GM12878 (cell line): ENCODE measurements at regions not wholly inside any gene's neighbourhood (a gene's known extent, or its start where the extent isn't known, plus 50 kb on each side); places are given as distances from the start of the nearest gene placed in this dataset.

ENCODE experiments used
- ATAC-seq: fragments of 200-7000 bp; cut with Tn5 transposase; 3 replicates; pipeline ENCODE4 v1.9.1; 2020; ENCODE audit warnings: mild to moderate bottlenecking, moderate library complexity
- BruUV-seq: library from RNA; stranded (reverse); fragments of 400-500 nt; replicated peaks from 2 replicates; lab custom pipeline; 2021; lab: Mats Ljungman, UMichigan
- CTCF ChIA-PET: fragments of 300-600 bp; sonication (Branson Sonifier 250); formaldehyde crosslinking; extraction: SDS; loops from one replicate; lab custom pipeline; 2021; ENCODE audit warnings: inconsistent platforms; lab: Yijun Ruan, JAX
- POLR2A ChIA-PET: fragments of 350-600 bp; formaldehyde crosslinking; extraction: SDS; loops from one replicate; lab custom pipeline; 2021; ENCODE audit warnings: inconsistent platforms; lab: Charles Lee
- RAD21 ChIA-PET: fragments of 300-600 bp; sonication (Branson Sonifier 250); formaldehyde crosslinking; loops from one replicate; lab custom pipeline; 2023; ENCODE audit warnings: antibody characterized with exemption; ENCODE audit not compliant: unreplicated experiment; lab: Charles Lee
- SMC1A ChIA-PET: fragments of 300-600 bp; sonication (Branson Sonifier 250); formaldehyde crosslinking; loops from one replicate; lab custom pipeline; 2023; ENCODE audit not compliant: unreplicated experiment, uncharacterized antibody; lab: Charles Lee
- DNase-seq: peaks from one replicate; pipeline ENCODE4 v3.0.0-alpha.2; 2011; ENCODE audit warnings: low read depth, low spot score
- FAIRE-seq: peaks from 3 replicates; lab custom pipeline; 2011; peaks lifted over from hg19 to GRCh38; lab: Jason Lieb, UNC
- H2AFZ ChIP-seq: 2 replicates; pipeline ENCODE4 v1.6.0; 2011; ENCODE audit warnings: low read depth, low read length, control low read depth; ENCODE audit not compliant: control insufficient read depth
- H3K27ac ChIP-seq: 2 replicates; pipeline ENCODE4 v1.5.1; 2011; ENCODE audit warnings: control low read depth; ENCODE audit not compliant: control insufficient read depth, insufficient read depth
- H3K27me3 ChIP-seq, 2 experiments: replicated peaks in 1 of 2; 2 replicates each; pipeline versions ENCODE4 v1.6.0 to v1.6.1; 2011; ENCODE audit warnings: low read length in 1 of 2; ENCODE audit not compliant: control insufficient read depth in 2 of 2, insufficient read depth in 2 of 2
- H3K36me3 ChIP-seq, 2 experiments: 2 replicates each; pipeline ENCODE4 v1.5.1; 2011; ENCODE audit warnings: low read length in 1 of 2; ENCODE audit not compliant: control insufficient read depth in 2 of 2, insufficient read depth in 2 of 2
- H3K4me1 ChIP-seq: 2 replicates; pipeline ENCODE4 v1.6.1; 2011; ENCODE audit warnings: mild to moderate bottlenecking, low read length, moderate library complexity, mixed read lengths; ENCODE audit not compliant: control insufficient read depth, insufficient read depth
- H3K4me2 ChIP-seq: 2 replicates; pipeline ENCODE4 v1.6.0; 2011; ENCODE audit warnings: control low read depth; ENCODE audit not compliant: control insufficient read depth, insufficient read depth
- H3K4me3 ChIP-seq: fragments of 200-600 bp; sonication (generic); 2 replicates; pipeline ENCODE4 v1.5.1; 2016
- H3K79me2 ChIP-seq: 2 replicates; pipeline ENCODE4 v1.6.0; 2011; ENCODE audit warnings: low read length; ENCODE audit not compliant: control insufficient read depth, insufficient read depth
- H3K9ac ChIP-seq: 2 replicates; pipeline ENCODE4 v1.8.0; 2011; ENCODE audit warnings: low read length, control low read depth, mixed read lengths; ENCODE audit not compliant: control insufficient read depth, insufficient read depth
- H3K9me3 ChIP-seq: replicated peaks from 3 replicates; pipeline ENCODE4 v1.5.1; 2011; ENCODE audit warnings: mild to moderate bottlenecking, low read length; ENCODE audit not compliant: control insufficient read depth, insufficient read depth
- H4K20me1 ChIP-seq: 2 replicates; pipeline ENCODE4 v1.6.0; 2011; ENCODE audit not compliant: control insufficient read depth, insufficient read depth
- BCL11A ChIP-seq: IDR thresholded peaks from 2 replicates; pipeline ENCODE4 v1.6.1; 2011; ENCODE audit warnings: low read depth, low read length
- BHLHE40 ChIP-seq, 2 experiments: fragments of 450-650 bp in 1 of 2; IDR thresholded peaks; 2 replicates each; pipeline ENCODE4 v1.6.1; 2011 to 2017; ENCODE audit warnings: low read depth in 2 of 2, borderline replicate concordance in 1 of 2, improper control_type of control experiment in 1 of 2, low read length in 1 of 2, mild to moderate bottlenecking in 1 of 2
- CHD1 ChIP-seq: IDR thresholded peaks from 2 replicates; pipeline ENCODE4 v1.6.1; 2012; ENCODE audit warnings: low read depth, low read length, improper control_type of control experiment
- ESRRA ChIP-seq: IDR thresholded peaks from 2 replicates; pipeline ENCODE4 v1.6.1; 2012; ENCODE audit warnings: mild to moderate bottlenecking, low read length, improper control_type of control experiment
- FOXK2 ChIP-seq: fragments of 450-650 bp; IDR thresholded peaks from 2 replicates; pipeline ENCODE4 v1.6.1; 2017; ENCODE audit warnings: mild to moderate bottlenecking, moderate library complexity
- HDAC2 ChIP-seq: fragments of 200-600 bp; sonication (generic); IDR thresholded peaks from 2 replicates; pipeline ENCODE4 v1.6.1; 2017
- NKRF ChIP-seq: fragments of 450-650 bp; conservative IDR thresholded peaks from 2 replicates; pipeline ENCODE4 v1.6.1; 2017; ENCODE audit warnings: mild to moderate bottlenecking, moderate library complexity
- PBX3 ChIP-seq: IDR thresholded peaks from 2 replicates; pipeline ENCODE4 v1.6.1; 2011; ENCODE audit warnings: mild to moderate bottlenecking, low read depth, low read length, moderate library complexity; ENCODE audit not compliant: insufficient replicate concordance
- POLR2AphosphoS2 ChIP-seq: IDR thresholded peaks from 2 replicates; pipeline ENCODE4 v1.6.1; 2011; ENCODE audit warnings: low read depth, mild to moderate bottlenecking, low read length, improper control_type of control experiment, moderate library complexity
- RELA ChIP-seq: fragments of 450-650 bp; IDR thresholded peaks from 2 replicates; pipeline ENCODE4 v1.8.0; 2014; ENCODE audit warnings: borderline replicate concordance; ENCODE audit not compliant: partially characterized antibody
- ZBTB4 ChIP-seq: fragments of 450-650 bp; formaldehyde crosslinking; IDR thresholded peaks from 2 replicates; pipeline ENCODE4 v1.4.0; 2022; ENCODE audit warnings: mild to moderate bottlenecking, moderate library complexity
- ZZZ3 ChIP-seq: IDR thresholded peaks from 2 replicates; pipeline ENCODE4 v1.6.1; 2011; ENCODE audit warnings: low read depth; ENCODE audit not compliant: control insufficient read depth, insufficient read length
- WGBS: methylation state at CpG from one replicate; pipeline ENCODE4 v1.1.6; 2016; ENCODE audit warnings: low lambda C conversion rate; ENCODE audit not compliant: insufficient replicate concordance, insufficient coverage; ENCODE audit errors: missing lambda C conversion rate; 5-methylcytosine and 5-hydroxymethylcytosine counted together
- in situ Hi-C: fragments of 300-500 bp; cut with MboI; formaldehyde crosslinking; loops from 9 replicates; pipeline ENCODE4 v1.14.3; 2018; ENCODE audit warnings: mixed read lengths
- intact Hi-C: fragments of 100-400 bp; cut with micrococcal nuclease; formaldehyde crosslinking; loops from one replicate; pipeline ENCODE4 v1.14.2; 2022; ENCODE audit not compliant: unreplicated experiment

- ChIA-PET CTCF (interaction anchor here (0.8 kb wide), 1 partner anchor 22 kb away, joined by 3 read pairs; no protein-coding TSS in a partner anchor), RAD21 (no interaction called here), SMC1A (no interaction called here), POLR2A (no interaction called here)
- BruUV-seq = no TSS peak
- Histone ChIP-seq H3K36me3 (no peaks in the 10 kb centered on the region), H3K27me3 (no peaks in the 10 kb centered on the region), H3K4me1 (no peaks in the 10 kb centered on the region), H3K4me3 (no peak overlapping the region), H4K20me1 (no peaks in the 10 kb centered on the region), H3K9ac (no peak overlapping the region), H3K79me2 (no peaks in the 10 kb centered on the region), H3K27ac (no peak overlapping the region), H3K4me2 (no peak overlapping the region), H3K9me3 (no peaks in the 10 kb centered on the region), H2AFZ (no peak overlapping the region)
- TF ChIP-seq RELA (no peak), HDAC2 (no peak), POLR2AphosphoS2 (no peak), BCL11A (no peak), ZBTB4 (CRISPR knock-in tag) (no peak), ZZZ3 (no peak), NKRF (no peak), PBX3 (no peak), BHLHE40 (IDR thresholded peaks at IDR 0.05; ENCODE audit: borderline replicate concordance in 1 of 2, low read depth in 2 of 2, low read length in 1 of 2) (no peak), CHD1 (no peak), ESRRA (no peak), FOXK2 (no peak)
- intact Hi-C loops = no loop called here
- in situ Hi-C loops = no loop called here
- no peak for ATAC-seq
- DNase-seq = no peak
- 38% methylated on average over 1 of the region's 1 CpG for WGBS
- no peak for FAIRE-seq
Observed at GRCh38 chr5:128645581-128645980, 107.5 kb upstream of the FBN2 start.
